ENCODE measurements at regions not wholly inside any gene's neighbourhood (a gene's known extent, or its start where the extent isn't known, plus 50 kb on each side); places are given as distances from the start of the nearest gene placed in this dataset.
"Not testable (repeated sequence)": the region's sequence is repeated elsewhere in the genome, so short reads cannot be mapped to it uniquely, and the experiment has no call there.

DNA sequence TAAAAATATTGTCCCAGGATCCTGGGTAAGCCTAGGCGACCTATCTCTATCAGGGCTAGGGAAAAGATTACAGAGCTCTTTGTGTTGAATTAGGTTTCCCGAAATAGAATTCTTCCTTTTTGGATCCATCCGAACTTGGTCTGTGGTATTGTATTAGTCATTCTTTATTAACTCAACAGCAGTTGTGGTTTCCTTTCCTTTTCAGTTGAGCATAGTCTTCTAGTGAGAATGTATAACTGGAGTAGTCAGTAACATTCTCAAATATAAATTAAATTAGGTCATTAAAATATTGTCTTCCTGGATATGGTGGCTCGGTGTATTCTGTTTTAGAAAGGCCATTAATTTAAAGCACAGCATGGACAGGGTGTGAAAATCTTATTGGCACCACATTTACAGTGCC is 520.4 kb downstream of the NLGN4X start:
- in situ Hi-C loops (cut with MboI; ENCODE audit: low sequenced_read_pairs), result no loop called here

- in situ Hi-C loops (cut with MboI; ENCODE audit: low sequenced_read_pairs), result no loop called here
These were observed 525.8 kb downstream of the NLGN4X start for GRCh38 chrX:5702890-5703289.

- in situ Hi-C loops (cut with MboI; ENCODE audit: low sequenced_read_pairs), result no loop called here
These were observed 532.7 kb downstream of the NLGN4X start for GRCh38 chrX:5695971-5696370.

- in situ Hi-C loops (cut with MboI; ENCODE audit: low sequenced_read_pairs), result no loop called here
These were observed 544.7 kb downstream of the NLGN4X start for GRCh38 chrX:5683996-5684395.

GRCh38 chrX:5681159-5681558 is 547.5 kb downstream of the NLGN4X start:
- in situ Hi-C loops (cut with MboI; ENCODE audit: low sequenced_read_pairs), result no loop called here

DNA sequence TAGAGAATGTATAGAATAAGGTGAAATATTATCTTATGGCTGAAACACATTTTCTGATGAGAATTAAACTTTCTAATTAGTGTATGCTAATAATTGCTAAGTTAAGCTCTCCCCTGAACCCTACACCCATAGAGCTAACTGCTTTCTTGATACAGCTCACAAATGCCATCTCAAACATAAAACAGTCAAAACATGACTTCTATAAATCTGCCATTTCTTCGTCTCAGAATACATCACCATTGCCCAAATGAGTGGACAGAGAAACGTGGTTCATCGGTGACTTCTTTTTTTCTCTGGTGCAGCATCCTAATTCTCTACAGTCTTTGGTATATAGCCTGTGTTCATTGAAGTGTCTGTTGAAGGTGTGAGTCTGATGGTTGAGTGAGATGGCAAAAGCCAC is 554.6 kb downstream of the NLGN4X start:
- in situ Hi-C loops (cut with MboI; ENCODE audit: low sequenced_read_pairs), result no loop called here

DNA sequence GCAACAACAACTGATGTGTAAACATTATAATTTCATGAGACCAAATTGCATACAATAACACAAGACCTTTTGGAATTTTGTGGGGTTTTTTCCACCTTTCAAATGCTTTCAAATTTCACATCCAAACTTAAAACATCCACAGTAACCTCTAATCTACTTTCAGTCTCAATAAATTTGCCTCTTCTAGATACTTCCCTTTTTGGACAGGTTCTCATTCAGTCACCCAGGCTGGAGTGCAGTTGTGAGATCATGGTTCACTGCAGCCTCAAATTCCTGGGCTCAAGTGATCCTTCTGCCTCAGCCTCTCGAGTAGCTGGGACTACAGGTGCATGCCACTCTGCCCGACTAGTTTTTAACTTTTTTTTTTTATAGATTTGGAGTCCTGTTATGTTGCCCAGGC is 556.6 kb downstream of the NLGN4X start:
- in situ Hi-C loops (cut with MboI; ENCODE audit: low sequenced_read_pairs), result no loop called here

DNA sequence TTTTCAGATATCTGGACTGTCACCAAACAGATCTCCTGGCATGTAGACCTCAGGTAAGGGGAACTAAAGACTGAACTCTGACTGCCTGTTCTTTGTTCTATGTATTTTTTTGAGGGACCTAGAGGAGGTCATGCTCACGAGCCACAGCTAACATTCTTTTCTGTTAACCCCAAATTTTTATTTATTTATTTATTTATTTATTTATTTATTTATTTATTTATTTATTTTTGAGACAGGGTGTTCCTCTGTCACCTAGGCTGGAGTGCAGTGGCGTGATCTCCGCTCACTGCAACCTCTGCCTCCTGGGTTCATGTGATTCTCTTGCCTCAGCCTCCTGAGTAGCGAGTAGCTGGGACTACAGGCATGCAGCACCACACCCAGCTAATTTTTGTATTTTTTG is 562.0 kb downstream of the NLGN4X start:
- in situ Hi-C loops (cut with MboI; ENCODE audit: low sequenced_read_pairs), result not testable (repeated sequence)

DNA sequence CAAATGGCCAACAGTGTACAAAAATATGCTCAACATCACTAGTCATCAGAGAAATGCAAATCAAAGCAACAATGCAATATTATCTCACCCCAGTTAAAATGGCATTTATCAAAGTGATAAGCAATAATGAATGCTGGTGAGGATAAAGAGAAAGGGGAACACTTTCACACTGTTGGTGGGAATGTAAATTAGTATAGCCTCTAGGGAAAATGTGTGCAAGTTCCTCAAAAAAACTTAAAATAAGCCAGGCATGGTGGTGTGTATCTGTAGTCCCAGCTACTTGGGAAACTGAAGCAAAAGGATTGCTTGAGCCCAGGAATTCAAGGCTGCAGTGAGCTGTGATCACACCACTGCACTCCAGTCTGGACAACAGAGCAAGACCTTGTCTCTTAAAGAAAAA is 572.1 kb downstream of the NLGN4X start:
- in situ Hi-C loops (cut with MboI; ENCODE audit: low sequenced_read_pairs), result no loop called here

DNA sequence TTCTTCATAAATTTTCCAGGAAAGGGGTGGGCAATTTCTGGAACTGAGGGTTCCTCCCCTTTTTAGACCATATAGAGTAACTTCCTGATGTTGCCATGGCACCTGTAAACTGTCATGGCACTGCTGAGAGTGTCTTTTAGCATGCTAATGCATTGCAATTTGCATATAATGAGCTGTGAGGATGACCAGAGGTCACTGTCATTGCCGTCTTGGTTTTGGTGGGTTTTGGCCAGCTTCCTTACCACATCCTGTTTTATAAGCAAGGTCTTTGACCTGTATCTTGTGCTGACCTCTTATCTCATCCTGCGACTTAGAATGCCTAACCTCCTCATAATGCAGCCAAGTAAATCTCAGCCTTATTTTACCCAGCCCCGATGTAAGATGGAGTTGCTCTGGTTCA is 577.8 kb downstream of the NLGN4X start:
- in situ Hi-C loops (cut with MboI; ENCODE audit: low sequenced_read_pairs), result no loop called here

DNA sequence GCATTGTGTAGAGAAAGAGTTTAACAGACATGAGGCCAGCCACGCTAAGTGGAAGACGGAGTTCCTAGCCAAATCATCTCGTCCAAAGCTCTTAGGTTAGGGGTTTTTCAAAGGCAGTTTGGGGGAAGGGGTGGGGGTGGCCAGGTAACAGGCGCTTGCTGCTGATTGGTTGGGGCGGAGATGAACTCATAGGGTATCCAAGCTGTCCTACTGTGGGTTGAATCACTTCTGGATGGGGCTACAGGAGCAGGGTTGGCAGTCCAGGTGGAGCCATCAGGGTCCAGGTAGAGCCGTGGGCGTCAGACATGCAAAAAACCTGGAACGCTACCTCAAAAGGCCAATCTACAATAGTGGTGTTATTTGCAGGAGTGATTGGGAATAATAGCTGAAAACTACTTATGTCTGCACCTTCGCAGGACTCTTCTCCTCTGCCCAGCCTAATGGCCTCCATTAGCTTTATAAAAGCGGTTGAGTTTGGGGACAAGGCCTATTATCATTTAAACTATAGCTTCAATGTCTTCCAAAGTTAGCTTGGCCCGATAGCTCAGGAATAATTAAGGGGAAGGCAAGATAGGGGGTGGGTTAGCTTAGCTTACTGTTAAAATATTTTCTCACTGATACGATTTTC is 579.6 kb downstream of the NLGN4X start:
- in situ Hi-C loops (cut with MboI; ENCODE audit: low sequenced_read_pairs), result no loop called here

DNA sequence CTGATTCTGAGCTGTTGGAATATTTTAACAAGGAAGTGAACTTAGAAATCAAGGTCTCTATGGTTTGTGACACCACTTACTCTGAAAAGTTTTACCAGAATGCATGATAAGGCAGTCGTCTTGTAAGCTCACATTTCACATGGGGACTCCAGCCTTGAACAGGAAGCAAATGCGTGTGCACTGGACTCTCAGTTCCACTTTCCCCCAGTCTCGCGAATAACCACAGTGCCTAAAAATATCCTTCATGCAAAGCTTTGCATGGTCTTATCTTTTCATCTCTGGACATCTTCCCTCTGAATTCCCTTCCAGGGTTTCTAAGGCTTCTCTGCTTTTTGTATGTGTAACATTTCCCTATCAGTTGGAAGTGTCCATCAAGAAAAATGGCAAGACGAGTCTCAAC is 581.8 kb downstream of the NLGN4X start:
- in situ Hi-C loops (cut with MboI; ENCODE audit: low sequenced_read_pairs), result no loop called here

DNA sequence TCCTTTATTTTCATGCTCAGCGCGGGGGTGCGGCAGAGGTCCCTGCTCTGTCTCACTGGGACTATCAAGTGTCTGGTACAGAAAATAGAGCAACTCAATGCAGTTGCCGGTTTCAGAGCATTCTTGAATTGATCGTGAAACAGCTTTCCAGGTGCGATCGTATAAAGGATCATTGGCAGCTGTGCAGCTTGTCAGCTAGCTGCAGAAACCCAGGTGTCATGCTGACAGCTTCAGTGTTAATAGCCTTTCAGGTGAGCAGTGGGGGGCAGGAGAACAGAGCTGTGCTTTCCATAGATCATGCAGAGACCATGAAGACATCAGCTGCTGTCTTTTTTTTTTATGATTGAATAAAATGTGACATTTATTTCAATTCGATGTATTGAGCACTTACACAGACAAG is 583.9 kb downstream of the NLGN4X start:
- in situ Hi-C loops (cut with MboI; ENCODE audit: low sequenced_read_pairs), result no loop called here

- in situ Hi-C loops (cut with MboI; ENCODE audit: low sequenced_read_pairs), result no loop called here
These were observed 588.6 kb downstream of the NLGN4X start for GRCh38 chrX:5640071-5640470.

GRCh38 chrX:5638572-5638971 is 590.1 kb downstream of the NLGN4X start:
- in situ Hi-C loops (cut with MboI; ENCODE audit: low sequenced_read_pairs), result no loop called here

GRCh38 chrX:5632887-5633286 is 595.8 kb downstream of the NLGN4X start:
- in situ Hi-C loops (cut with MboI; ENCODE audit: low sequenced_read_pairs), result no loop called here

GRCh38 chrX:5632061-5632614 is 596.5 kb downstream of the NLGN4X start:
- in situ Hi-C loops (cut with MboI; ENCODE audit: low sequenced_read_pairs), result no loop called here

DNA sequence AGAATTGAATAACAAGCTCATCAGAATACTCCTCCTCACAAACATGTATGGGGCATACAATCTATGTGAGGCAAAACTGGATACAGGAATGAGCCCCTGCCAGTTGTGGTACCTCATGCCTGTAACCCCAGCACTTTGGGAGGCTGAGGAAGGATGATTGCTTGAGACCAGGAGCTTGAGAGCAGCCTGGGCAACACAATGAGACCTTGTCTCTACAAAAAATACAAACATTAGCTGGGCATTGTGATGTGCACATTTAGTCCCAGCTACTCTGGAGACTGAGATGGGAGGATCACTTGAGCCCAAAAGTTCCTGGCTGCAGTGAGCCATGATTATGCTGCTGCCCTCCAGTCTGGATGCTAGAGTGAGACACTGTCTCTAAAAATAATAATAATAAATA is 611.0 kb downstream of the NLGN4X start:
- in situ Hi-C loops (cut with MboI; ENCODE audit: low sequenced_read_pairs), result no loop called here

GRCh38 chrX:5595570-5595969 is 633.1 kb downstream of the NLGN4X start:
- in situ Hi-C loops (cut with MboI; ENCODE audit: low sequenced_read_pairs), result no loop called here

GRCh38 chrX:5586726-5587125 is 641.9 kb downstream of the NLGN4X start:
- in situ Hi-C loops (cut with MboI; ENCODE audit: low sequenced_read_pairs), result no loop called here

DNA sequence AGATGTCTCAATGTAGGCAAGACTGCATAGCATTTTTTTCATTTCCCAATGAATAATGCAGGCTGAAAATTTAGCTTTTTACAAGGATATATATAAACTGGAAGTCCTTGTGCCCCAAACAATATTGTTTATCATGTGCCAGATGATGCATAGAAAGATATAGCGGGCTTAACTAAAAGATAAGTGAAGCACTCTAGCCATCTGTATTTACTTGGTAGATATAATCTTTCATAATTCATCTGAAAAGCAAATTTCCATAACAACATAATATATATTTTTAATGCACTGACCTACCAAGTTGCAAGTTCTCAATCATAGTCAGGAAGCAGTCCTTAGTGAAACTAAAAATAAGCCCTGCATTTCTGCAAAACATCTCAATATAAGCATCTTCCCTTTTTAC is 653.3 kb downstream of the NLGN4X start:
- in situ Hi-C loops (cut with MboI; ENCODE audit: low sequenced_read_pairs), result no loop called here

DNA sequence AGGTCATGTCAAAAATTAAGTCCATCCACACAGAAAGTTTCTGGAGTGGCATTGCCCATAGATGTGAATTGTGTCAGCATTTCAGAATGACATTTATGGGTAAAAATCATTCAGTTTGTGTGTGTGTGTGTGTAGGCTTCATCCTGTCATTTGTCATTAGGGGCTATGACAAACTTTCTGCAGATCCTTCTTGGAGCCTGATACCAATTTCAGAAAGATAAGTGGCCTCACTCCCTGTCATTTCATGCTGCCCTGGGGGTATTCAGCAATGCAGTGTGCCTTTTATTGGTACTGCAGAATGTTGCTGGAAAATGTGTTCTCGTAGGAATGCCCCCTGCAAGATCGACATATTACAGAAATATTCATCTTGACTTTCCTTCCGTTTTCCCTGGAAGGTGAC is 659.7 kb downstream of the NLGN4X start:
- in situ Hi-C loops (cut with MboI; ENCODE audit: low sequenced_read_pairs), result no loop called here

- in situ Hi-C loops (cut with MboI; ENCODE audit: low sequenced_read_pairs), result no loop called here
These were observed 669.3 kb downstream of the NLGN4X start for GRCh38 chrX:5559386-5559785.

Measured in HL-60/S4 (cell line).